SK-N-SH (cell line): ENCODE measurements at regions not wholly inside any gene's neighbourhood (a gene's known extent, or its start where the extent isn't known, plus 50 kb on each side); places are given as distances from the start of the nearest gene placed in this dataset.
A peak's percentile ranks its signal among the peaks of the same experiment; 100 is the strongest.

Experiments used
- CTCF ChIA-PET: fragments of 300-600, 350-600 bp; formaldehyde crosslinking; extraction: SDS; loops from one replicate; lab custom pipeline; 2021; lab: Yijun Ruan, JAX
- POLR2A ChIA-PET: fragments of 350-600 bp; sonication (Branson Sonifier 250); formaldehyde crosslinking; extraction: SDS; loops from one replicate; lab custom pipeline; 2020; ENCODE audit warnings: antibody characterized with exemption, inconsistent platforms; lab: Yijun Ruan, JAX
- DNase-seq: peaks from one replicate; pipeline ENCODE4 v3.0.0; 2012
- H2AFZ ChIP-seq: fragments of 200-600 bp; sonication (generic); 2 replicates; pipeline ENCODE4 v1.8.1; 2016; ENCODE audit warnings: antibody characterized with exemption, mild to moderate bottlenecking, low read depth
- H3F3A ChIP-seq: fragments of 200-600 bp; sonication (generic); replicated peaks from 2 replicates; pipeline ENCODE3; 2016; ENCODE audit warnings: antibody characterized with exemption, mild to moderate bottlenecking; ENCODE audit not compliant: insufficient read depth
- H3K27ac ChIP-seq, 2 experiments: fragments of 200-500 bp in 1 of 2; fragments of 200-600 bp in 1 of 2; sonication (Bioruptor generic) in 1 of 2; sonication (generic), shearing (Covaris generic) in 1 of 2; 2 replicates each; pipeline versions ENCODE4 v1.5.1 to v1.6.1; 2014 to 2016; ENCODE audit warnings: low read depth in 2 of 2, inconsistent platforms in 1 of 2, low read length in 1 of 2, mild to moderate bottlenecking in 1 of 2, mixed read lengths in 1 of 2
- H3K27me3 ChIP-seq: fragments of 200-600 bp; sonication (generic), shearing (Covaris generic); 2 replicates; pipeline ENCODE4 v1.6.1; 2016; ENCODE audit warnings: mixed run types; ENCODE audit not compliant: insufficient read depth
- H3K36me3 ChIP-seq, 2 experiments: fragments of 200-500 bp in 1 of 2; fragments of 200-600 bp in 1 of 2; sonication (Bioruptor generic) in 1 of 2; sonication (generic) in 1 of 2; replicated peaks in 1 of 2; 2 replicates each; pipeline versions ENCODE3 to v1.5.1; 2014 to 2016; ENCODE audit warnings: low read length in 1 of 2, mild to moderate bottlenecking in 1 of 2; ENCODE audit not compliant: insufficient read depth in 2 of 2, control insufficient read depth in 1 of 2
- H3K4me1 ChIP-seq, 2 experiments: fragments of 200-500 bp in 1 of 2; fragments of 200-600 bp in 1 of 2; sonication (Bioruptor generic) in 1 of 2; sonication (generic), shearing (Covaris generic) in 1 of 2; 2 replicates each; pipeline versions ENCODE4 v1.5.1 to v1.6.1; 2014 to 2016; ENCODE audit warnings: low read depth in 1 of 2, low read length in 1 of 2, mixed run types in 1 of 2; ENCODE audit not compliant: insufficient read depth in 2 of 2, control insufficient read depth in 1 of 2
- H3K4me2 ChIP-seq: fragments of 200-600 bp; sonication (generic), shearing (Covaris generic); 2 replicates; pipeline ENCODE4 v1.6.1; 2017; ENCODE audit warnings: mixed run types
- H3K4me3 ChIP-seq, 2 experiments: fragments of 200-500 bp in 1 of 2; fragments of 200-600 bp in 1 of 2; sonication (Bioruptor generic) in 1 of 2; sonication (generic), shearing (Covaris generic) in 1 of 2; 2 replicates each; pipeline versions ENCODE4 v1.5.1 to v1.8.1; 2014 to 2016; ENCODE audit warnings: low read depth in 2 of 2, inconsistent platforms in 1 of 2, low read length in 1 of 2, mild to moderate bottlenecking in 1 of 2, mixed read lengths in 1 of 2, moderate library complexity in 1 of 2
- H3K79me2 ChIP-seq: fragments of 200-600 bp; sonication (generic); 2 replicates; pipeline ENCODE4 v1.8.1; 2017; ENCODE audit warnings: mild to moderate bottlenecking; ENCODE audit not compliant: insufficient read depth
- H3K9ac ChIP-seq: fragments of 200-600 bp; sonication (generic); 2 replicates; pipeline ENCODE4 v1.6.1; 2017; ENCODE audit warnings: mixed run types
- H3K9me2 ChIP-seq: fragments of 200-600 bp; sonication (generic); 2 replicates; pipeline ENCODE4 v1.6.1; 2017; ENCODE audit warnings: mixed run types
- H3K9me3 ChIP-seq: fragments of 200-600 bp; sonication (generic); 2 replicates; pipeline ENCODE4 v1.6.1; 2017; ENCODE audit warnings: mixed run types, mild to moderate bottlenecking, moderate library complexity
- H4K20me1 ChIP-seq: fragments of 200-600 bp; sonication (generic); 2 replicates; pipeline ENCODE4 v1.6.1; 2017; ENCODE audit warnings: mild to moderate bottlenecking, mixed run types; ENCODE audit not compliant: insufficient read depth
- CTCF ChIP-seq: fragments of 200-600 bp; sonication (generic); IDR thresholded peaks from 2 replicates; pipeline ENCODE4 v1.6.1; 2017; ENCODE audit warnings: antibody characterized with exemption, mild to moderate bottlenecking, moderate library complexity
- ELF1 ChIP-seq: IDR thresholded peaks from 2 replicates; pipeline ENCODE4 v1.4.0; 2012
- EP300 ChIP-seq, 2 experiments: IDR thresholded peaks; 2 replicates each; pipeline versions ENCODE4 v1.4.0 to v1.6.1; 2012; ENCODE audit warnings: borderline replicate concordance in 1 of 2, low read depth in 1 of 2, low read length in 1 of 2
- EZH2phosphoT487 ChIP-seq: fragments of 200-600 bp; sonication (generic); IDR thresholded peaks from 2 replicates; pipeline ENCODE4 v1.6.1; 2017; ENCODE audit warnings: low read depth, mixed run types, mild to moderate bottlenecking, antibody characterized with exemption, moderate library complexity, borderline replicate concordance
- FOXM1 ChIP-seq: IDR thresholded peaks from 2 replicates; pipeline ENCODE4 v1.4.0; 2012; ENCODE audit warnings: low read depth, mild to moderate bottlenecking
- GABPA ChIP-seq: IDR thresholded peaks from 2 replicates; pipeline ENCODE4 v1.4.0; 2012; ENCODE audit warnings: low read depth, mild to moderate bottlenecking
- MEF2A ChIP-seq: IDR thresholded peaks from 2 replicates; pipeline ENCODE4 v1.4.0; 2012; ENCODE audit warnings: low read depth, borderline replicate concordance
- NFIC ChIP-seq: IDR thresholded peaks from 2 replicates; pipeline ENCODE4 v1.4.0; 2012; ENCODE audit warnings: borderline replicate concordance
- RAD21 ChIP-seq: IDR thresholded peaks from 2 replicates; pipeline ENCODE4 v1.6.1; 2012; ENCODE audit warnings: mild to moderate bottlenecking, low read length
- TAF1 ChIP-seq: IDR thresholded peaks from 2 replicates; pipeline ENCODE4 v1.6.1; 2012; ENCODE audit warnings: low read depth, mild to moderate bottlenecking, low read length, moderate library complexity, borderline replicate concordance
- TCF12 ChIP-seq: IDR thresholded peaks from 2 replicates; pipeline ENCODE4 v1.4.0; 2012
- YY1 ChIP-seq: IDR thresholded peaks from 2 replicates; pipeline ENCODE4 v1.4.0; 2012; ENCODE audit warnings: low read depth, mild to moderate bottlenecking
- ZBTB33 ChIP-seq: IDR thresholded peaks from 2 replicates; pipeline ENCODE4 v1.4.0; 2012; ENCODE audit warnings: low read depth, borderline replicate concordance
- WGBS: methylation state at CpG from one replicate; pipeline ENCODE4 v1.1.6; 2017; ENCODE audit warnings: low lambda C conversion rate; 5-methylcytosine and 5-hydroxymethylcytosine counted together

DNA sequence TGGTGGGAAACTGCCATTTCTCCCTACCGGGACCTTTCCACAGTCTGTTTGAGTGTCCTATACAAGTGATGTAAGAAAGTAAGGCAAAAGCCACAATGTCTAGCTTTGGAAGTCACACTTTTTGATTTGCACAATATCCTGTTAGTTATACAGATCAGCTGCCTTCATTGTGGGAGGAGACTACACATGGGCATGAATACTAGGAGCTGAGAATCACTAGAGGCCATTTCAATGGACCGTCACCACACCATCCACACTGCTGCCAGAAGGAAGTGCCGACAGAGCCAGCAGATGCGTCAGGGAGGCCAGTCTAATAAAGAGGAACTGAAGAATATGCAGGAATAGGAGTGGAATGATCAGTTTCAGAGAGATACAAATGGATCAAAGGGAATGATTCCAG, 65.8 kb downstream of the SCN11A start:
- H3K27me3 ChIP-seq: no peaks in the 10 kb centered on the region
- no peak overlapping the region for H2AFZ ChIP-seq
- WGBS: 78% methylated on average over 4 of the region's 4 CpGs
- H3F3A ChIP-seq: no peaks in the 10 kb centered on the region
- peaks cover 0 to 2% of the 10 kb centered on the region in 2 experiments; a peak in 2 of 4 replicates for H3K4me1 ChIP-seq
- POLR2A ChIA-PET: no interaction called here
- TF ChIP-seq TAF1 (no peak), RAD21 (no peak), GABPA (no peak), EZH2phosphoT487 (no peak), EP300 (IDR thresholded peaks at IDR 0.05; ENCODE audit: borderline replicate concordance in 1 of 2, low read depth in 1 of 2, low read length in 1 of 2) (no peak), ELF1 (no peak), TCF12 (no peak), CTCF (no peak), NFIC (no peak), ZBTB33 (no peak), FOXM1 (no peak)
- TF ChIP-seq, all 33 proteins: peak for 0
- H3K4me2 ChIP-seq: no peak overlapping the region
- H3K36me3 ChIP-seq: no peaks in the 10 kb centered on the region
- DNase-seq: no peak
- H3K9me3 ChIP-seq: no peaks in the 10 kb centered on the region
- no peak overlapping the region for H3K9ac ChIP-seq
- H3K9me2 ChIP-seq: no peaks in the 10 kb centered on the region
- H3K79me2 ChIP-seq: no peaks in the 10 kb centered on the region
- H3K27ac ChIP-seq: peak overlapping the region in 1 of 2 experiments; percentile 49; a peak in 2 of 4 replicates
- no peak overlapping the region for H3K4me3 ChIP-seq
- CTCF ChIA-PET: interaction anchor here (1.2 to 1.5 kb wide), 3 partner anchors 14 to 171 kb away, joined by 3 to 7 read pairs (median 3); partner anchors contain the start of gene SCN10A
- H4K20me1 ChIP-seq: no peaks in the 10 kb centered on the region

- Histone ChIP-seq H3K36me3 (no peaks in the 10 kb centered on the region), H3K9me2 (no peaks in the 10 kb centered on the region), H3K27me3 (no peaks in the 10 kb centered on the region), H3K4me2 (no peak overlapping the region), H2AFZ (no peak overlapping the region), H3K9ac (no peak overlapping the region), H3K27ac (peak overlapping the region in 1 of 2 experiments; percentile 49; a peak in 2 of 4 replicates), H3F3A (no peaks in the 10 kb centered on the region), H4K20me1 (no peaks in the 10 kb centered on the region), H3K4me1 (peaks cover 0 to 2% of the 10 kb centered on the region in 2 experiments; a peak in 2 of 4 replicates), H3K4me3 (no peak overlapping the region), H3K79me2 (no peaks in the 10 kb centered on the region), H3K9me3 (no peaks in the 10 kb centered on the region)
- POLR2A ChIA-PET: no interaction called here
- CTCF ChIA-PET: interaction anchor here (1.2 to 1.5 kb wide), 3 partner anchors 14 to 170 kb away, joined by 3 to 7 read pairs (median 3); partner anchors contain the start of gene SCN10A
- TF ChIP-seq YY1 (no peak), MEF2A (0 out of 2 replicates have a peak, but pooled peaks have one; percentile 28)
- no peak for DNase-seq
These were observed 66.2 kb downstream of the SCN11A start for GRCh38 chr3:38985581-38985980.
